Endothelial cell of umbilical vein (primary cell): ENCODE measurements at regions not wholly inside any gene's neighbourhood (a gene's known extent, or its start where the extent isn't known, plus 50 kb on each side); places are given as distances from the start of the nearest gene placed in this dataset.
"Not testable (repeated sequence)": the region's sequence is repeated elsewhere in the genome, so short reads cannot be mapped to it uniquely, and the experiment has no call there.

Source experiments
- CTCF ChIP-seq, 2 donors: IDR thresholded peaks; 1 replicate in 1 of 2; 2 replicates in 1 of 2; pipeline ENCODE4 v1.5.1; 2011; ENCODE audit warnings: low read length in 2 of 2, mild to moderate bottlenecking in 2 of 2, moderate library complexity in 2 of 2, control low read depth in 1 of 2, inconsistent platforms in 1 of 2, low read depth in 1 of 2; ENCODE audit not compliant: insufficient read depth in 1 of 2; ENCODE audit errors: extremely low read depth in 1 of 2
- JUN ChIP-seq: IDR thresholded peaks from 2 replicates; pipeline ENCODE4 v1.6.1; 2011; ENCODE audit warnings: borderline replicate concordance, low read depth; ENCODE audit not compliant: insufficient read length, insufficient read depth
- POLR2AphosphoS5 ChIP-seq: IDR thresholded peaks from 2 replicates; pipeline ENCODE4 v1.6.1; 2012; ENCODE audit warnings: low read depth, mild to moderate bottlenecking, control low read depth, low read length, moderate library complexity; ENCODE audit not compliant: insufficient read depth

- not testable (repeated sequence) for TF ChIP-seq CTCF (IDR thresholded peaks at IDR 0.05; ENCODE audit: extremely low read depth in 1 of 2, insufficient read depth in 1 of 2, low read depth in 1 of 2, low read length in 2 of 2); POLR2AphosphoS5; JUN
Observed at GRCh38 chrY:6419171-6419570, 173.1 kb downstream of the TSPY2 start.
